ENCODE measurements at regions not wholly inside any gene's neighbourhood (a gene's known extent, or its start where the extent isn't known, plus 50 kb on each side); places are given as distances from the start of the nearest gene placed in this dataset.

DNA sequence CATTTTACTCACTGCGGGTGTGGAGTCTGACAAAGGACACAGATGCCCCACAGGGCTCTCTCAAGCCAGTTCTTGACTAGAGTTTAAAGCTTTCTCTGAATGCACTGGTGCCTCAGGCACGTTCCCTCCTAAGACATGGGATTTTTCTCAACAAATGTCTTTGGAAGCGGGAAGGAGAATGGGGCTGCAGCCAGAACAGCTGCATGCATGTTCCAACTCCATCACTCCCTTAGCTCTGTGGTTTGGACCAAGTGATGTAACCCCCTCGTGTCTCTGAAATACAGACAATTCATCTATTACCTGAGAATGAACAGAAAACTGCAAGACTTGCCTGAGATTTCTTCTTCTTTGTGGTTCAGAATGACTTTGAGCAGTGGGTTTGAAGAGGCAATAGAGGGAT, 141.7 kb upstream of the SERPINE2 start:
- DNase-seq (ENCODE audit: extremely low read depth, low read depth): no peak
- no peak for TF ChIP-seq CTCF (IDR thresholded peaks at IDR 0.05; ENCODE audit: low read depth, low read length)

DNA sequence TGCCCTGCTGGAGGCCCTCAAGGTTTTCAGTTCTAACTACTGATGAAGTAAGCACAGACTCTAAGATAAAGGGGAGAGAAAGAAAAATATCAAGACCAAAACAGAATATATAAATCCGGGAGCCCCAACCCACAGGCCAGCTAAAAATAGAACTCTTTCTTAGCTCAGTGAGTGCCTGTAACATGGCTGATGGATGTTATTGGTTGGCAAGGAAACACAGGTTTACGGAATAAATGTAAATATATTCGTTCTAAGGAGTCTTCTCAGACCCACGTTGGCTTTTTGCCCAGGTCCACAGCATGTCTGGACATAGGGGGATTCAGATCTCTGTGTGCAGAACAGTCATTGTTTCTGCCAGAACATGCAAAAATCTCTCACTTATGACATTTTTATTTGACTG, 139.0 kb upstream of the SERPINE2 start:
- no peak for DNase-seq (ENCODE audit: extremely low read depth, low read depth)

GRCh38 chr2:224175538-224175937, 136.5 kb upstream of the SERPINE2 start:
- TF ChIP-seq CTCF (IDR thresholded peaks at IDR 0.05; ENCODE audit: low read depth, low read length): no peak
- no peak for DNase-seq (ENCODE audit: extremely low read depth, low read depth)

More for the DNA sequence above, 139.0 kb upstream of the SERPINE2 start:
- TF ChIP-seq CTCF (IDR thresholded peaks at IDR 0.05; ENCODE audit: low read depth, low read length): no peak

DNA sequence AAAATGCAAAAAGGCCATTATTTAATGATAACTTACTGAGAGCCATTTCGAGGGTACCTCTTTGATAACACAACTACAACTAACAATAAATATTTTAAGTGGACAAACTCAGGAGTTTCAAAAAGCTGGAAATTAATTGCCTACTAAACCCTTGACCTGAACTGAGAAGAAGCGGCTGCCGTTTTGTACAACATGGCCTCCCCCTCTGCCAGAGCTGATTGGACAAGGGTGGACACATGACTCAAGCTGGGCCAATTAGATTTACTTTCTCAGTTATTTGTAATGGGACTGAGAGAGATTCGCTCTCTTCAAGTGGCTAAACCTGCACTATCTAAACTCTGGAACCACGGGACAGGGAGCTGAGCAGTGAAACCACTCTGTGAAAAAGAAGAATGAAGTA, 135.9 kb upstream of the SERPINE2 start:
- no peak for DNase-seq (ENCODE audit: extremely low read depth, low read depth)
- TF ChIP-seq CTCF (IDR thresholded peaks at IDR 0.05; ENCODE audit: low read depth, low read length): no peak

GRCh38 chr2:224174521-224174920, 135.4 kb upstream of the SERPINE2 start:
- TF ChIP-seq CTCF (IDR thresholded peaks at IDR 0.05; ENCODE audit: low read depth, low read length): no peak
- DNase-seq (ENCODE audit: extremely low read depth, low read depth): no peak

DNA sequence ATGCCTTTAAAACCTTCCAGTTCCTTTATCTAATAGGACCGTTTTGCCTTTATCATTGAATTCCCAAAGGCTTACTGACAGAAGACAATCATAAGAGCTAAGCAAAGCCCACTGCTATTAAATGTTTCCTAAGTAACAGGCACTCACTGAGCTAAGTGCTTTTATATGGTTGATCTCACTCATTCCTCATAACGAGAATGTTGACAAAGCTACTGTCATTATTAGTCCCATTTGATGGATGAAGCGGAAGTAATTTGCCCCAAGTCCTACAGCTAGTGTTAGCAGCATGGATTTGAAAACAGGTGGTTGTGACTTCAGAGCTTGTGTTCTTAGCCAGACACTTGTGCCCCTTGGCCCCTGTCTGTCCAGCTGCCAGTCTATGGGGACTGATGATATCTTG, 134.8 kb upstream of the SERPINE2 start:
- no peak for DNase-seq (ENCODE audit: extremely low read depth, low read depth)
- no peak for TF ChIP-seq CTCF (IDR thresholded peaks at IDR 0.05; ENCODE audit: low read depth, low read length)

- no peak for TF ChIP-seq CTCF (IDR thresholded peaks at IDR 0.05; ENCODE audit: low read depth, low read length)
These were observed 134.1 kb upstream of the SERPINE2 start for GRCh38 chr2:224173210-224173609.

More at GRCh38 chr2:224173210-224173609, 134.1 kb upstream of the SERPINE2 start:
- DNase-seq (ENCODE audit: extremely low read depth, low read depth): no peak

Data from AG09319 (cell line).